ENCODE measurements at regions not wholly inside any gene's neighbourhood (a gene's known extent, or its start where the extent isn't known, plus 50 kb on each side); places are given as distances from the start of the nearest gene placed in this dataset.

DNA sequence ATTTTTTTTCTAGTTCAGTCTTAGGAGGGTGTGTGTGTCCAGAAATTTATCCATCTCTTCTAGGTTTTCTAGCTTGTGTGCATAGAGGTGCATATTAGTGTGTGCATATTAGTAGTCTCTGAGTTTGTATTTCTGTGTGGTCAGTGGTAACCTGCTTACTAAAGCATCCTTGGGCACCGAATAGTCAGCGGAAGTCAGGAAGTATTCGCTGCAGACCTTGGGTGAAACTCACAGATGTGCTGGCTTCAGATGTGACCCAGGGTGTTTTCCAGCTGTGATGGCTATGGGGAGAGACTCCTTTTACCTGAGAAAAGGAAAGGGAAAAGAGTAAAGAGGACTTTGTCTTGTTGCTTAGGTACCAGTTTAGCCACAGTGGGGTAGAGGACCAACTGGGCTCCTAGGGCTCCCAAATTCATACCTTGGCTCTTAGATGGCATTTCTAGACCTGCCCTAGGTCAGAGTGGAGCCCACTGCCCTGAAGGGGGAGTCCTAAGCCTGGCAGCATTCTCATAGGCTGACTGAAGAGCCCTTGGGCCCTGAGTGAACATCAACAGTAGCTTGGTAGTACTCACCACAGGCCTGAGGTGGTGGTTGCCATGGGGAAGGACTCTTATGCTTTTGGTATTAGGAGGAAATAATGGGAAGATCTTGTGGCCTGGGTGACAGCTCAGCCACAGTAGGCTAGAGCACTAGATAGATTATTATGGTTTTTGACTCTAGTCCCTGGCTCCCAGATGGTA lies 286.0 kb upstream of the ZPLD1 start:
- intact Hi-C loops (cut with DNase I): no loop called here
- no peaks in the 10 kb centered on the region for H3K4me1 ChIP-seq (replicated peaks)
- DNase-seq (ENCODE audit: low spot score): no peak
- no peaks in the 10 kb centered on the region for H3K36me3 ChIP-seq
- H3K27me3 ChIP-seq (replicated peaks; ENCODE audit: insufficient read depth): no peaks in the 10 kb centered on the region
- WGBS: 97% methylated on average over 3 of the region's 3 CpGs
- H3K4me3 ChIP-seq: no peak overlapping the region
- TF ChIP-seq POLR2A (IDR thresholded peaks at IDR 0.05) (no peak), POLR2AphosphoS5 (IDR thresholded peaks at IDR 0.05) (no peak)
- TF ChIP-seq, protein P1, sequence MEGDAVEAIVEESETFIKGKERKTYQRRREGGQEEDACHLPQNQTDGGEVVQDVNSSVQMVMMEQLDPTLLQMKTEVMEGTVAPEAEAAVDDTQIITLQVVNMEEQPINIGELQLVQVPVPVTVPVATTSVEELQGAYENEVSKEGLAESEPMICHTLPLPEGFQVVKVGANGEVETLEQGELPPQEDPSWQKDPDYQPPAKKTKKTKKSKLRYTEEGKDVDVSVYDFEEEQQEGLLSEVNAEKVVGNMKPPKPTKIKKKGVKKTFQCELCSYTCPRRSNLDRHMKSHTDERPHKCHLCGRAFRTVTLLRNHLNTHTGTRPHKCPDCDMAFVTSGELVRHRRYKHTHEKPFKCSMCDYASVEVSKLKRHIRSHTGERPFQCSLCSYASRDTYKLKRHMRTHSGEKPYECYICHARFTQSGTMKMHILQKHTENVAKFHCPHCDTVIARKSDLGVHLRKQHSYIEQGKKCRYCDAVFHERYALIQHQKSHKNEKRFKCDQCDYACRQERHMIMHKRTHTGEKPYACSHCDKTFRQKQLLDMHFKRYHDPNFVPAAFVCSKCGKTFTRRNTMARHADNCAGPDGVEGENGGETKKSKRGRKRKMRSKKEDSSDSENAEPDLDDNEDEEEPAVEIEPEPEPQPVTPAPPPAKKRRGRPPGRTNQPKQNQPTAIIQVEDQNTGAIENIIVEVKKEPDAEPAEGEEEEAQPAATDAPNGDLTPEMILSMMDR (IDR thresholded peaks at IDR 0.05): no peak
- no peak overlapping the region for H3K27ac ChIP-seq
- no peaks in the 10 kb centered on the region for H3K9me3 ChIP-seq

DNA sequence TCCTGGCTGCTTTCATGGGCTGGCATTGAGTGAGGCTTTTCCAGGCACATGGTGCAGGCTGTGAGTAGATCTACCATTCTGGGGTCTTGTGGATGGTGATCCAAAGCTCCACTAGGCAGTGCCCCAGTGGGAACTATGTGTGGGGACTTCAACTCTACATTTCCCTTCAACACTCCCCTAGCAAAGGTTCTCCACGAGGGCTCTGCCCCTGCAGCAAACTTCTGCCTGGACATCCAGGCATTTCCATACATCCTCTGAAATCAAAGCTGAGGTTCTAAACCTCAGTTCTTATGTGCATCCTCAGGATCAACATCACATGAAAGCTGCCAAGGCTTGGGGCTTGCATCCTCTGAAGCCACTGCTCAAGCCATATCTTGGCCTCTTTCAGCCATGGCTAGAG lies 282.9 kb upstream of the ZPLD1 start:
- Histone ChIP-seq H3K9me3 (no peaks in the 10 kb centered on the region), H3K27ac (no peak overlapping the region), H3K4me1 (replicated peaks) (no peaks in the 10 kb centered on the region), H3K4me3 (no peak overlapping the region), H3K27me3 (replicated peaks; ENCODE audit: insufficient read depth) (no peaks in the 10 kb centered on the region), H3K36me3 (no peaks in the 10 kb centered on the region)
- DNase-seq (ENCODE audit: low spot score): no peak
- TF ChIP-seq POLR2AphosphoS5 (IDR thresholded peaks at IDR 0.05) (no peak), POLR2A (IDR thresholded peaks at IDR 0.05) (no peak)
- TF ChIP-seq, protein P1 (IDR thresholded peaks at IDR 0.05): no peak
- 87% methylated on average over 1 of the region's 1 CpG for WGBS
- intact Hi-C loops (cut with DNase I): no loop called here

DNA sequence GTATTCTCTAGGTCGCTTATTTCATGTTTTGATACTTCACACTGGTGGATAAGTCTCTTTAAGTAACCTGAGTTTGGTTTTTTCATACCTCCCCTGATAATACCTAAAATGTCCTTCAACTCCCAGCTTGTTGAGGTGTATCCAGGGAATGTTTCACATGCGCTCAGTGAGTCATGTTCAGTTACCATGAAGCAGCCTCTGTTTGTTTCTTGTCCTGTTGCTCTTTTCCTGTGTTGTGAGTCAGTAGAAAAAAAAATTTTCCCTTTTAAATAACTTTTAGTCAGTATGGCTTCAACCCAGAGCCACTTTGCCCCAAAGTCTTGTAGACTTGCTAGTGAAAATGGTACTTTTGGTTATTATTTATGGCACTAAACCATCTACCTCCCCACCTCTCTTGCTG lies 278.4 kb upstream of the ZPLD1 start:
- intact Hi-C loops (cut with DNase I): no loop called here
- Histone ChIP-seq H3K4me3 (no peak overlapping the region), H3K36me3 (no peaks in the 10 kb centered on the region), H3K27me3 (replicated peaks; ENCODE audit: insufficient read depth) (no peaks in the 10 kb centered on the region), H3K4me1 (replicated peaks) (no peaks in the 10 kb centered on the region), H3K27ac (no peak overlapping the region), H3K9me3 (no peaks in the 10 kb centered on the region)
- no peak for TF ChIP-seq POLR2A (IDR thresholded peaks at IDR 0.05)
- WGBS: 89% methylated on average over 2 of the region's 2 CpGs
- no peak for DNase-seq (ENCODE audit: low spot score)

DNA sequence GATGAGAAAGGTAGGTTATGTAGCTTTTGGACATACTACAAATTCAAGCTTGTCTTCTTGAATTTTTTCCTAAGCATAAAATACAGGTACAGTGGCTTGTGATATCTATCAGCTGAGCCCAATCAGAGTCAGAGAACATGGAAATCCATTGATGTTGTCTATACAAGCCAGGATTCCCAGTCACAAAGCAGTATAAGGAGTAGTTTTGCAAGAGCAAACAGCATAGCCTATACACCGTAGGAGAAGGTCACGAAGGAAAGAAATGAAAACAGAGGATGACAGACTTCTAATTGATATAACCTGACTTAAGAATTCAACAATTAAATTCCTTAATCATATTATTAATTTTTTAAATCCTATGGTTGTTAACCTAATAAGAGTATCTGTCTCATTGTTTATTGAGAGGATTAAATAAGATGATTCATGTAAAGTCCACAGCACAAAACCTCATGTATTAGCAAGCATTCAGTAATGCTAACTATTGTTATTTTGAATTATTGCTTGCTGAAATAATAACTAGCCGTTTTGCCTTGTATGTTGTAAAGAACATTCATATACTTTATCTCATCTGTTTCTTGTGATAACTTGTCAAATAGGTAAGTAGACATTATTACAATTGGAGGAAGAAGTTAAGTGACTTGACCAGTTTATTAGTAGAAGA lies 276.6 kb upstream of the ZPLD1 start:
- H3K36me3 ChIP-seq: no peaks in the 10 kb centered on the region
- 82% methylated on average over 3 of the region's 3 CpGs for WGBS
- no peaks in the 10 kb centered on the region for H3K9me3 ChIP-seq
- TF ChIP-seq POLR2AphosphoS5 (IDR thresholded peaks at IDR 0.05): no peak
- TF ChIP-seq POLR2A (IDR thresholded peaks at IDR 0.05): no peak
- TF ChIP-seq, protein P1 (IDR thresholded peaks at IDR 0.05): no peak
- intact Hi-C loops (cut with DNase I): no loop called here
- H3K4me1 ChIP-seq (replicated peaks): no peaks in the 10 kb centered on the region
- H3K4me3 ChIP-seq: no peak overlapping the region
- H3K27me3 ChIP-seq (replicated peaks; ENCODE audit: insufficient read depth): no peaks in the 10 kb centered on the region
- H3K27ac ChIP-seq: no peak overlapping the region
- DNase-seq (ENCODE audit: low spot score): no peak

DNA sequence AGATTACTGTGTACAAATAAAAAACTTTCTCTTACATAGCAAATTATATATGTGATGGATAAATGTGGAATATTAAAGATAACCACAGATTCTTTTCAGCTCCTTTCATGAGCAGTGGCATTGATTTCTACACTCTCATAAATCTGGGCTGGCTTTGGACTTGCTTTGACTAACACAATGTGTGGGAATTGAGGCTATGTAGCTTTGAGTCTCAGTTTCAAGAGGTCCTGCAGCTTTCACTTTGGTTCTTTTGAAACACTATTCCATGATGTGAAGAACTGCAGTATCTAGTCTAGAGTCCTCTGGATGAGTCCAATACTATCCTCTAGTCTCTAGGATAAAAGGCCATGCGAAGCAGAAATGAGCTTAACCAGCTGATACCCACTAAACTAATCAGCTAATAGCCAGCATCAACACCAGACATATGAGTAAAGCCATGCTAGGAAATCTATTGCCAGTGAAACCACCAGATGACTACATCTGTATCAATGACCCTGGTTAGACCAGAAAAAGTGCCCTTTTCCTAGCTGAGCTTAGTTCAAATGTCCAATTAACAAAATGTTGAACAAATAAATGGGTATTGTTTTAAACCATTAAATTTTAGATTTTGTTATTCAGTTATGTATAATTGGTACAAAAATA lies 274.9 kb upstream of the ZPLD1 start:
- intact Hi-C loops (cut with DNase I): no loop called here
- no peaks in the 10 kb centered on the region for H3K4me1 ChIP-seq (replicated peaks)
- no peaks in the 10 kb centered on the region for H3K36me3 ChIP-seq
- H3K27me3 ChIP-seq (replicated peaks; ENCODE audit: insufficient read depth): no peaks in the 10 kb centered on the region
- TF ChIP-seq POLR2A (IDR thresholded peaks at IDR 0.05) (no peak), POLR2AphosphoS5 (IDR thresholded peaks at IDR 0.05) (no peak)
- TF ChIP-seq, protein P1 (IDR thresholded peaks at IDR 0.05): no peak
- no peak overlapping the region for H3K4me3 ChIP-seq
- no peak overlapping the region for H3K27ac ChIP-seq
- 96% methylated on average over 1 of the region's 1 CpG for WGBS
- DNase-seq (ENCODE audit: low spot score): no peak
- H3K9me3 ChIP-seq: no peaks in the 10 kb centered on the region
